ENCODE measurements at regions not wholly inside any gene's neighbourhood (a gene's known extent, or its start where the extent isn't known, plus 50 kb on each side); places are given as distances from the start of the nearest gene placed in this dataset.
A peak's percentile ranks its signal among the peaks of the same experiment; 100 is the strongest.

DNA sequence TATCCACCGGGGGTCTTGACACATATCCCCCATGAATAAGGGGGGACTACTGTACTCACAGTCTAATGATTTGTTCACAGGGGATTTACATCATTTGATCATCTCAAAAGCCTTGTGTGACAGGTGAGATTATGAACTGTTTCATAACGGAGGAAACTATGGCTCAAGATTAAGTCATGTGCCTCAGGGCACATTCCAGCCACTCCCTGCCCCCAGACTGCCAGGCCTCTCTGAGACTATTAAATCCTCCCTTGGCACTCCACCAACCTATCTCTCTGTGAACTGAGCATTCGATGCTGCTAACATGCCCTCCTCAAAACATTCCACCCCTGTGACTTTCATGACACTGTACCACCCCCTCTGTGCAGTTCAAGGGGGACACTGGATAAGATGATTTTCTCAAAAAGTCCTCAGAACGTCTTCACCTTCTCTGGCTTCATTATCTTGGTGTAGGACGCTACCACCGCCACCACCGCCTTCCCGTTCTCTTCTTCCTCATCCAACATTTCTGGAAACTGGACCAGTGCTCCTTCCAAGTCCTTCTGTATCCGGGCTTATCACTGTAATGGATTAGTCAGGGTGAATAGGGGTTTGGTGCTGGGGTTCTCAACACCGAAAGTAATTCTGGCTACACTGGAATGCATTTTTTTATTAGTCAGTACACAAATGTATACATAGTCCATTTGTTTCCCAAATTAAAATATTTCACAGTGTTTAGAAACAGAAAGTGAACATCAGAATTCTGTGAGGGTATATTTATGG, 169.6 kb downstream of the KCNS3 start:
- H2BK5ac ChIP-seq (ENCODE audit: insufficient read length, low read length) = no peak overlapping the region
- H3K4me1 Mint-ChIP-seq = no peaks in the 10 kb centered on the region
- H3K79me1 ChIP-seq (ENCODE audit: insufficient read depth, low read depth, low read length, poor library complexity, severe bottlenecking) = no peaks in the 10 kb centered on the region
- no peak overlapping the region for H3K56ac ChIP-seq (ENCODE audit: insufficient read length, low read depth, low read length)
- H3K14ac ChIP-seq (ENCODE audit: insufficient read depth, low read length) = no peak overlapping the region
- no peak overlapping the region for H4K8ac ChIP-seq (replicated peaks; ENCODE audit: insufficient read length, low read depth, low read length)
- no peak overlapping the region for H3K27ac ChIP-seq (ENCODE audit: insufficient read length, low read depth, low read length)
- peak overlapping the region in 1 of 3 experiments; percentile 55; a peak in 2 of 7 replicates for H3K27ac Mint-ChIP-seq
- H2AFZ ChIP-seq (ENCODE audit: low read length) = no peak overlapping the region
- TF ChIP-seq, protein P1, sequence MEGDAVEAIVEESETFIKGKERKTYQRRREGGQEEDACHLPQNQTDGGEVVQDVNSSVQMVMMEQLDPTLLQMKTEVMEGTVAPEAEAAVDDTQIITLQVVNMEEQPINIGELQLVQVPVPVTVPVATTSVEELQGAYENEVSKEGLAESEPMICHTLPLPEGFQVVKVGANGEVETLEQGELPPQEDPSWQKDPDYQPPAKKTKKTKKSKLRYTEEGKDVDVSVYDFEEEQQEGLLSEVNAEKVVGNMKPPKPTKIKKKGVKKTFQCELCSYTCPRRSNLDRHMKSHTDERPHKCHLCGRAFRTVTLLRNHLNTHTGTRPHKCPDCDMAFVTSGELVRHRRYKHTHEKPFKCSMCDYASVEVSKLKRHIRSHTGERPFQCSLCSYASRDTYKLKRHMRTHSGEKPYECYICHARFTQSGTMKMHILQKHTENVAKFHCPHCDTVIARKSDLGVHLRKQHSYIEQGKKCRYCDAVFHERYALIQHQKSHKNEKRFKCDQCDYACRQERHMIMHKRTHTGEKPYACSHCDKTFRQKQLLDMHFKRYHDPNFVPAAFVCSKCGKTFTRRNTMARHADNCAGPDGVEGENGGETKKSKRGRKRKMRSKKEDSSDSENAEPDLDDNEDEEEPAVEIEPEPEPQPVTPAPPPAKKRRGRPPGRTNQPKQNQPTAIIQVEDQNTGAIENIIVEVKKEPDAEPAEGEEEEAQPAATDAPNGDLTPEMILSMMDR (conservative IDR thresholded peaks at IDR 0.05) = no peak
- H3K4me3 Mint-ChIP-seq = no peak overlapping the region
- peaks cover 10 to 17% of the 10 kb centered on the region in 2 experiments; a peak in 4 of 5 replicates for H3K9me3 Mint-ChIP-seq
- H3K9ac ChIP-seq (ENCODE audit: extremely low read depth, insufficient read length, low read length) = no peak overlapping the region
- H3K27me3 Mint-ChIP-seq (ENCODE audit: low read depth) = no peaks in the 10 kb centered on the region
- peaks cover 0 to 4% (median 2%) of the 10 kb centered on the region in 3 experiments; a peak in 1 of 7 replicates for H3K36me3 Mint-ChIP-seq (ENCODE audit: insufficient read depth in 1 of 3, low read depth in 3 of 3)
- no peaks in the 10 kb centered on the region for H4K20me1 ChIP-seq (ENCODE audit: control insufficient read depth, insufficient read depth, insufficient read length)
- H3K23me2 ChIP-seq (ENCODE audit: insufficient read length, low read depth, low read length, poor library complexity, severe bottlenecking) = no peaks in the 10 kb centered on the region
- no peak overlapping the region for H4K5ac ChIP-seq (ENCODE audit: insufficient read length, low read depth, low read length)
- H3K27me3 ChIP-seq (ENCODE audit: insufficient read depth, low read length) = no peaks in the 10 kb centered on the region
- H3T11ph ChIP-seq (ENCODE audit: low read length) = no peak overlapping the region
- no peak overlapping the region for H3K23ac ChIP-seq (ENCODE audit: insufficient read length, low read depth, low read length)
- H3K9me3 ChIP-seq (ENCODE audit: control insufficient read depth, low read depth, low read length) = no peaks in the 10 kb centered on the region
- no peak overlapping the region for H2AK5ac ChIP-seq (ENCODE audit: insufficient read length, low read length)
- DNase-seq = no peak
- no peak overlapping the region for H3K4me2 ChIP-seq (ENCODE audit: insufficient read depth, insufficient read length, low read length)
- no peaks in the 10 kb centered on the region for H3K4me1 ChIP-seq (ENCODE audit: insufficient read depth, low read length)
- H2BK20ac ChIP-seq (ENCODE audit: low read depth, low read length, poor library complexity, severe bottlenecking) = no peak overlapping the region
- H2BK12ac ChIP-seq (ENCODE audit: insufficient read length, low read depth, low read length) = no peak overlapping the region
- no peak overlapping the region for H2BK120ac ChIP-seq (ENCODE audit: low read depth, low read length, poor library complexity, severe bottlenecking)
- H3K4ac ChIP-seq (ENCODE audit: low read depth, low read length) = no peak overlapping the region
- no peaks in the 10 kb centered on the region for H3K79me2 ChIP-seq (ENCODE audit: insufficient read depth, low read length)
- no peak overlapping the region for H2BK15ac ChIP-seq (ENCODE audit: low read depth, low read length)
- no peak overlapping the region for H3K18ac ChIP-seq (ENCODE audit: insufficient read length, low read depth, low read length)
- no peak overlapping the region for H4K91ac ChIP-seq (ENCODE audit: insufficient read length, low read depth, low read length)
- no CpG with 5 or more reads among the region's 10 CpGs for WGBS (ENCODE audit: extremely low coverage, insufficient read length, low lambda C conversion rate)
